ENCODE measurements at regions not wholly inside any gene's neighbourhood (a gene's known extent, or its start where the extent isn't known, plus 50 kb on each side); places are given as distances from the start of the nearest gene placed in this dataset.

GRCh38 chr7:97454636-97455035 is 277.2 kb upstream of the TAC1 start:
- TF ChIP-seq POLR2A (IDR thresholded peaks at IDR 0.05) (no peak), POLR2AphosphoS5 (IDR thresholded peaks at IDR 0.05) (no peak)
- TF ChIP-seq, protein P1, sequence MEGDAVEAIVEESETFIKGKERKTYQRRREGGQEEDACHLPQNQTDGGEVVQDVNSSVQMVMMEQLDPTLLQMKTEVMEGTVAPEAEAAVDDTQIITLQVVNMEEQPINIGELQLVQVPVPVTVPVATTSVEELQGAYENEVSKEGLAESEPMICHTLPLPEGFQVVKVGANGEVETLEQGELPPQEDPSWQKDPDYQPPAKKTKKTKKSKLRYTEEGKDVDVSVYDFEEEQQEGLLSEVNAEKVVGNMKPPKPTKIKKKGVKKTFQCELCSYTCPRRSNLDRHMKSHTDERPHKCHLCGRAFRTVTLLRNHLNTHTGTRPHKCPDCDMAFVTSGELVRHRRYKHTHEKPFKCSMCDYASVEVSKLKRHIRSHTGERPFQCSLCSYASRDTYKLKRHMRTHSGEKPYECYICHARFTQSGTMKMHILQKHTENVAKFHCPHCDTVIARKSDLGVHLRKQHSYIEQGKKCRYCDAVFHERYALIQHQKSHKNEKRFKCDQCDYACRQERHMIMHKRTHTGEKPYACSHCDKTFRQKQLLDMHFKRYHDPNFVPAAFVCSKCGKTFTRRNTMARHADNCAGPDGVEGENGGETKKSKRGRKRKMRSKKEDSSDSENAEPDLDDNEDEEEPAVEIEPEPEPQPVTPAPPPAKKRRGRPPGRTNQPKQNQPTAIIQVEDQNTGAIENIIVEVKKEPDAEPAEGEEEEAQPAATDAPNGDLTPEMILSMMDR (IDR thresholded peaks at IDR 0.05), result no peak
